Activated T-helper 9 cell treated with anti-CD3 and anti-CD28 coated beads, Interleukin-2, amount 50 U/mL, for 16 hours (primary cell): ENCODE measurements at regions not wholly inside any gene's neighbourhood (a gene's known extent, or its start where the extent isn't known, plus 50 kb on each side); places are given as distances from the start of the nearest gene placed in this dataset.

Experiments
- DNase-seq: peaks from one replicate; pipeline ENCODE4 v3.0.0-alpha.2; 2020; ENCODE audit warnings: low read depth

DNA sequence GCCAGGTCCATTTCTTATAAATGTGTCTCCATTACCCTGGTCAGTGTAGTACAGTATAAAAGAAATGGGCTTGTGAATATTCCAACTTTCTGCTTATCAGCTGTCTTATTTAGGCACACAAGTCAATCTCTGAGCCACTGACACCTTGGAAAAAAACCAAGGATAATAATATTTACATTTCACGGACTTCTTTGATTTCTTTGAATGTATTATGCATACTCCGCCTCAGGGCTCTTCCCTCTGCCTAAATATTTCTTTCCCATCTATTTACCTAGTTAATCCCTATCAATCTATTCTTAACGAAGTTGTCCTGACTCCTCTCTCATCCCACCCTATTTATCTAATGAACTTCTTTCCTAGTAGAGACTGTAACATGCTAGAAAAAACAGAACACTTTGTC lies 253.8 kb downstream of the CRPPA start:
- no peak for DNase-seq

DNA sequence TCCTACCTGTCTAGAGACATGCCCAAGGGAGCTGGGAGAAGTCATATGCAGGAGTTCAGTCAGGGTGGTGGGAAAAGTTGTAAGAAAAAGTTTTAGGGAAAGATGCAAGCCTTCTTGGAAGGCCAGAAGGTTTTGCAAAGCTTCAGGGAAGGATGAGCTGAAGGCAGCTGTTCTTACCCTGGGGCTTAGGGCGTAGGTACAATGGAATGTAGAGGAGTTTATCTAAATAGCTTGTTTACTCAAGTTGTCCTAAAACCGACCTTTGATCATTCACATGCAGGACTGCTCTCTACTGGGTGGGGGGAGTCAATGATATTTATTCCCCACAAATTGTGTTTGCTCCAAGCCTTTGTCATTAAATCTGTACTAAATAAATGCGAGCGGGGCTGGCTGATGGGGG lies 277.0 kb downstream of the CRPPA start:
- DNase-seq, result no peak

DNA sequence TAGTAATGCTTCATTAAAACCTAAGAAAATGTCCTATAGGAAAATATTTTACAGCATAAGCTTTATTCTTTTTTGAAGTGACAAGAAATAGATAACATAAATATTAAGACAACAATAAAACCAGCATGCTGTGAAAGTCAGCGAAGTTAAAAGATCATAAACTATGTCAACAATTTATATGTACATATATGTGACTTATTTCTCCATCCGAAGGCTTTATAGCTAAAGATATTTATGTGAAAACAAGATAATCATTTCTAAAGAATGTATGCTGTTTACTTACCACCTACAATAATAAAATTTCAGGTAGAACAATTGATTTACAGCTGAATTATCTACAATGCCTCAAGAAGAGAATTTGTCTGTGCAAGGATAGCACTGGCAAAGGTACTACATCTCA lies 283.4 kb downstream of the CRPPA start:
- DNase-seq, result no peak

DNA sequence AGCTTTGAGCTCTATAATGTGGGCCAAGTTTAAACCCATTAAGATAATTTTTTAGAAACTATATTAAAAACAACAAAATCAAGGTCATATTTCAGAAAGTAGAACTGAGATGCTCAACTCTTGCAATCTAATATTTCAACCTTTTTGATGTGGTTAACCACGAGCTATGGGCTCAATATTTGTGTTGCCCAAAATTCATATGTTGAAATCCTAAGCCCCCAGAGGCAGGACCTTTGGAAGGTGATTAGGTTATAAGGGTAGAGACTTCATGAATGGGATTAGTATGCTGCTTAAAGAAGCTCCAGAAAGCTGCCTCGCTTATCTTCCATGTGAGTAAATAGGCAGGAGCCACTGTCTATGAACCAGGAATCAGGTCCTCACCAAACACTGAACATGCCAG lies 284.4 kb downstream of the CRPPA start:
- DNase-seq, result no peak

DNA sequence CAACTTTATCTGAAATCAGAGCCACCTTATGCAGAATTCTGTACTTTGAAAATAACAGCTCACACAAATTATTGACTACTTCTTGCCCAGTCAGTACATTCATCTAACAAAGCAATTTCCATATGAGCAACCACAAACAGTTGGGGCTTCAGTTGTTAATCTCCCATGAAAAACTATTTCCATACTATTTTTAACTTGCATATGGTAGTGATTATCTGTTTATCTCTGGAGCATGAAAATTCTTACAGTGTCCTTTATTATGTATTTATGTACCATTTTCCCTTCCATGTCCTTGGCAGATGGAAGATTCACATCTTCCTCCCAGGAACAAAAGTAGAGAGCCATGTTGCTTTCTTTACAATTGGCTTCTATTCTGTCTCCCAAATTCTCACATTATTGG lies 285.7 kb downstream of the CRPPA start:
- no peak for DNase-seq

DNA sequence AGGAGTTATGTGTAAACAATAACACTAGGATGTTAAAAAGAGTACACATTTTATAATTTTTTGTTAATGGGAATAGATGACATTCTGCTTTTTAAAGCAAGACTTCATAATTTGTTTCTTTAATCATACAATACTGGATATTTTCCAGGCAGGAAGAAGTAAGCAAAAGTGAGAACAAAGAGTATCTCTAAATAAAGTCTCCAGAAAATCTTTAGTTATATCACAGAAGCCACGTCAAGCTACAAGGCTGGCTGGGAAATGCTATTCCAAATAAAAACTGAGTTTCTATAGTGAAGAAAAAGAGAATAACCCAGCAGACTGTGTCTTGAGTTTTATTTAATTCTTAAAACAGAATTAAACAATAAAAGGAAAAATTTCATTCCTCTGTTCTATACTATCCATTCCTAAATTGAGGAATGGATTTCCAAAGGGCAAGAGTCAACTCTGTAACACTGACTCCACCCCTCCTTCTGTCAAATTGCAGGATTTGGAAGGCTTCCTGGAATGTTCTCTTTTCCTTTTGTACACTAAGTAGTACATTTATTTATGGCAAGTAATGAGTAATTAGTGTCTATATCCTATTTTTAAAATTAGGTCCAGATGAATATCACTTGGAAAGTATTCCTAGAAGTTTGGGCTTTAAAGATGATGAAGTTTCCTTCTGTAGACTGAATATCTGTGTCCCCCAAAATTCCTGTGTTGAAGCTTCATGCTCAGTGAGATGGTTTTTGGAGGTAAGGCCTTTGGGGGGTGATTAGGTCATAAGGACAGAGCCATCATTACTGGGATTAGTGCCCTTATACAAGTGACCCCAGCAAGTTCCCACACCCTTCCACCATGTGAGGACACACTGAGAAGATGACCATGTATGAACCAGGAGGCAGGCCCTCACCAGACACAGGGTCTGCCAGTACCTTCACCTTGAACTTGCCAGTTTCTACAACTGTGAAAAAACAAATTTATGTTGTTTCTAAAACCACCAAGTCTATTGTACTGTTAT lies 290.9 kb downstream of the CRPPA start:
- DNase-seq, result no peak

DNA sequence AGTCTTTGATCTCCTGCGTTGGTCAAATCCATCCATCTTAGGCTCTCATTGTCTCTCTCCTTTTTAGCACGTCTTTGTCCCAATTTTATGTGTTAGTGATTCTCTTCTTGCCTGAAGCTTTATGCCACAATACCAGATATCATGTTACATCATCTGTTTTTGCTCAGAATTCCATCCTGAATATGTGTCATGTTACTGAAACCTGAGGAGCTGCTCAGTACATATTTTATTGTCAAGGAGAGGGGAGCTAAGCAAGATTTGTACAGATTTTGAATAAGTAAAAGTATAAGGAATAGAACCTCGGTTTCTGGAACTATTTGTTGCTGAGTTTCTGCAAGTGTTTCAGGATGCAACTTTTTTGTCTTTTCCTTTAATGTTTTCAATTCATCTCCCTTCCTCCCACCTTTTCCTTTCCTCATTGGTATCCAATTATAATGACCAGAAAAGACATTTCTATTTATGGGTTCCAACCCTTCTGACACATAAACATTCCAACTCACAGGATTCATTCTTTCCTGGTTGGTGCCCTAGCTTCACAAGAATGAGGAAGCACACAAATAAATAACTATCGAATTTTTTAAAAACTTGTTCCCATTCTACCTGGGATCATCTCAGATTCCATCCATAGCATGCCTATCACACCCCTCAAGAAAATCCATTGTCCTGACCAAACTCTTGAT lies 291.8 kb downstream of the CRPPA start:
- DNase-seq, result no peak

DNA sequence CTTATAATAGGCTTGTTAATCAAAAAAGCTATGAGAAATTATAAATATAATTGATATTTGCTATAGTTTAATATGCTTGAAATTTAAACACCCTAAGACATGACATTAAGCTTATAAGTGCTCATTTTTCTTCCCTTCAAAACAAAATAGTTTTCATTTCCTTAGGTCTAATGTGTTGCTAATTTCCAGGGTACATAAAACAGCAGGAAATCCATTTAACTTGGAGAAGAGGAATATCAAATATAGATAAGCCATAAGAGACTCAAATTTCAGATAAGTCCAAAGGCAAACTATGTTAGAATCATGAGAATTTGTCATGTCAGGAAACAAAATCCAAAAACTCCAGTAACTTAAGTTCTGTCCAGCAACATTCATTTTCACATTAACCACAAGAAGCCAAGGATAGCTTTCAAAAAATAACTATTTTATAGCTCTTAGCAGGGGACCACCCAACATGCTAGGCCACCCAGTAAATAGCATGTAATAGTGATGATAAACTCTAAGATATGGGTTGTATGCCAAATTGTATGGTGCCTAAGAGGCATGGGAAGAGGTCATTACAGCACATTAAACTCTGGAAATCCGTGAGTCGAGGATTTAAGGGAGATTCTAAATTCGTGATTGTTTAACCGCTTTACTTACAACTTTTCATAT lies 298.1 kb downstream of the CRPPA start:
- no peak for DNase-seq

DNA sequence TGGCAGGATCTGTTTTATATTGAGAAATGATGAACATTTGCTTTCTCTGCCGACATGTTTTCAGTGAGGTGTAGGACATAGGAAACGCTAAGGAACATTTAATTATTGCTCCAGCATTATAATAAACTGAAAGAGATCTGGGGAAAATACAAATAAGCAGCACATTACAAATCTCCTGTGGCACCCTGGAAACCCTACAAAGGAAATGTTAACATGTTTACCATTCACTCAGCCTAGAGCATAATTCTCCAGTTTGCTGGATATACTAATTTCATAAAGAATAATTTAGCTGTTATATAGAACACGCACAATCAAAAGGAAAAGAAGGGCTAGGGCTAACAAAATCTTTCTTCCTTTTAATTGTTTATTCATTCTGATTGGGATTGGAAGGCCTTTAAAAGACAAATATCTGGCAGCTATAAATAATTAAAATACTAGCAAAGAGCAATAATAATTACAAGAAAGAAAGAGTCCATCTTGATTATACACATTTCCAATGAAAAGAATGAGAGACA lies 299.4 kb downstream of the CRPPA start:
- no peak for DNase-seq

DNA sequence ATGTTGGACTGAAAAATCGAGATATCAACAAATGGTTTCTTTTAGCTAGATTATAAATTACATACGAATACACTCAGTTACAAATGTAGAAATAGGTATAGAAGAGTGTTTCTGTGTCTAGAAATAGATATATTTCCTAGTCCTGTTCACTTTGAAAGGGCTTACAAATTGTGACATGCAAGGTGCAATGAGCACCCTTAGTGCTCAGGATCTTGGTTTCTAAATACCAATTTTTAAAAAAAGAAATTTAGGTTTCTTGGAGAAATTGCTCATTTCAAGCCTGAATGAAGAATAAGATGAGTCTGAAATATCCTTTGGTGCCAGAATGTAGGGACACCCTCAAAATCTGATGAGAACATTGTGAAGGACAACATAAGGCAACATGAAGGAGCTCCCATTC lies 306.0 kb downstream of the CRPPA start:
- DNase-seq, result no peak

DNA sequence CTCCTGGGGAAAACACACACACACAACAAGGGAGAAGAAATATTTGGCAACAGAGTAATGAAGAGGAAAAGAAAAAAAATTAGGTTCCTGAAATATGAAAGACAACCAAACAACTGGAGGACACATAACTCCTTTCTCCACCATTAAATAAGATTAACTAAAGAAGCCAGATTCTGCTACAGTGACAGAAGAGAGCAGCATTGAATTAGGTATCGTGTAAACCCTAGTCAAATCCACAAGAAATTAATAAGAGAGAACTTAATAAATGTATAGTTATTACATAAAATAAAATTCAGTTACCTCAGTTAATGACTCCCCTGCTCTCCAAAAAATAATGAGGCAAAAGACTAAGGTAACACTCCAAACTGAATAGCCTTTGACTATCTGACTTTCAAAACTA lies 306.7 kb downstream of the CRPPA start:
- no peak for DNase-seq

DNA sequence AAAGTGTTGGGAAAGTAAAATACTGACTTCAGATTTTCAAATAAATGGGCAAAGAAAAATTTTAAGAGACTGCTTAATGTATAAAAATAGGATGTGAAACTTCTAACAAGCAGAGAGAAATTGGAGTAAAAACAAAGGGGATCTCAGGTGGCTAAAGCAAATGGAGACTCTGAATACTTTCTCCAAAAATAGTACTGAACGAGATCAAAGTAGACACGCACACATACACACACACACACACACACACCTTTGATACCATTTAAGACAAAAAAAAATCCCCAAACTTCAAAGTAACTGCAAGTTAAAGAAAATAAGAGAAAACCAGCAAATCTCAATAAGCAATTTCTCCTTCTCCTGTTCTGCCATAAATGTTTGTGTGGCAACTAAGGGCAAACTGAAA lies 307.3 kb downstream of the CRPPA start:
- DNase-seq, result no peak

DNA sequence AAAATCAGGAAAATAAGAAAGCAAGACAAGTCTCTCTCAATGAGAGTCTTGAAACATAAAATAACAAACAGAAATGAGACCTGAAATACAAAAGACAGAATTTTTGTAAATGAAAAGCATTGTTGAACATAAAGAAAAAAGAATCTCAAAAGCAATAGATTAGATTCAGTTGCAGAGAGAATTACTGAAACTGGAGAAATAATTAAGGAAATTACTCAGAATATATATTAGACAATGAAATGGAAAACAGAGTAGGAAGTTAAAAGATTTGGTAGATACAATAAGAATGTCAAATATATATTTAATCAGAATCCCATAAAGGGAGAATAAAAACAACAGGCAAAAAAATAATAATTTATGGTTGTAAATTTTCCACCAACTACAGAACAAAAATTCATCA lies 308.3 kb downstream of the CRPPA start:
- DNase-seq, result no peak

DNA sequence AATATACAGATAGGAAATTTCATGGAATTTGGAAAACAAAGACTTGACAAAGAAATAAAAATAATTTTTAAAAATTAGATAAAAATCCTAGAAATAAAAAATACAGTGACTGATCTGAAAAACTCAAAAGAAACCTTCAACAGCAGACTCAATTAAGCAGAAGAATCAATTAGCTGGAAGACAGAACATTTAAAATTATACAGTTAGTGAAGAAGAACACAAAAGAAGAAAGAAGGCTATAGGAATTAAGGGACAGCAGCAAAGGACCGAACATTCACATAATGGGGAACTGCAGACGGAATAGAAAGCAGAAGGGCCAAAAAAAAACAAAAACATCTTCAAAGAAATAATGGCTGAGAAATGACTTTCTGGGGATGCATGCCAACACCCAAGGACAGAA lies 314.5 kb downstream of the CRPPA start:
- DNase-seq, result no peak

DNA sequence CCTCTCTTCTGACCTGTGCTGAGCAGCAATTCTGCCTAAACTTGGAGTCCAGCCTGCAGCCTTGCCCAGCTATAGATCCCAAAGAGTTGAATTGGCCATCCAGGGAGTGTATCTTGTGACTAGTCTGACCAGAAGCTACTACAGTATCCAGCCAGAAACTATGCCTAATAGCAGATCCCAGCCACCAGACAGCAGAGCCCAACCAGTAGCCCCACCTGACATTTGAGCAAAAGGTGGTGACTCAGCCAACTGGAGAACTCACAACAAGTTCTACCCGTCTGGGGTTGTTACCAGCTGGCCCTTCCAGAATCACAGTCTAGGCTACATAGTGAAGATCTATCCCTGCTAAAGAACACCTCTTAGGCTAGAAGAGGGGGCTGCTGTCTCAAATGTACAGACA lies 315.0 kb downstream of the CRPPA start:
- DNase-seq, result no peak

DNA sequence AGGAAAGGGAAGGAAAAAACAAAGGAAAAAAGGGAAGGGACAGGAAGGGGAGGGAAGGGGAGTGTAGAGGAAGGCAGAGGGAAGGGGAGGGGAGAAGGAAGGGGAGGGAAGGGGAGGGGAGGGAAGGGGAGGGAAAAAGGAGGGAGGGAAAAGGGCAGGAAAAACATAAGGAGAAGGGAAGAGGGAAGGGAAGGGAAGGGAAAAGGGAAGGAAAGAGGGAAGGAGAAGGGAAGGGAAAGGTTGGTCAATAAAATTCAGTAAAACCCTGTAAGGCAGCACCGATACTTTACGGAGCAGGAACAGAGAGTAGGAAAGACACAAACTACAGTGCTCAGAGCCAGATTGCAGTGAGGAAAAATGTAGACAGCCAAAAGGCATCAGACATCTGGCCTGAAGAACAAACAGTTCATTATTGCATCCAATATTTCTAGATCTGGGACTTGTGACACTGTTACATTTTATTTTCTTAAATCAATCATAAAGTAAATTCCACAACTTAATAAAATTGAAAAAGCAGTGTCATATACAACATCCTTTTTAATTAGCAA lies 322.0 kb downstream of the CRPPA start:
- no peak for DNase-seq

DNA sequence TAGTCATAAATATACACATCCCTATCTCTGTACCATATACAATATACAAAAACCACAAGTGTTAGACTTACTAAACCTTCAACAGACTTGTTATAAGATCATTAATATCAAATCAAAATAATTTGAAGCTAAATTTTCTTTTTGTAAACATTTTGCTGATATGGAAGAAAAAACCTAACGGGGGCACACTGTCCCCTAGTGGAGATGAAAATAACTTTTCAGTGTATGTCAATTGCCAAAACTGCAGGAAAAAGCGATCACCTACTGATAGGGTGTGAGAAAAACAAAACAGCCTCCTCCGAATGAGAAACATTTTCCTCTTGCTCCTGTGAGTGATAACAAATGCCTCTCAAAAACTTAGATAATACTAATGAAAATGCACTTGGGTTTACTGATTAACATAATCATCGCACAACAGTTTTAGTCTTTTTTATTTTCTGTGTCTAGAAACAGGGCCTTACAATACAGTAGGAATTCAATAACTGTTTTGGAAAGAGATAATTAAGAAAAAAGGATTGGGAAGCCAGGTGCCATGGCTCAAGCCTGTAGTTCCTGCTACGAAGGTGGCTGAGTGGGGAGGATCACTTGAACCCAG lies 322.7 kb downstream of the CRPPA start:
- no peak for DNase-seq

DNA sequence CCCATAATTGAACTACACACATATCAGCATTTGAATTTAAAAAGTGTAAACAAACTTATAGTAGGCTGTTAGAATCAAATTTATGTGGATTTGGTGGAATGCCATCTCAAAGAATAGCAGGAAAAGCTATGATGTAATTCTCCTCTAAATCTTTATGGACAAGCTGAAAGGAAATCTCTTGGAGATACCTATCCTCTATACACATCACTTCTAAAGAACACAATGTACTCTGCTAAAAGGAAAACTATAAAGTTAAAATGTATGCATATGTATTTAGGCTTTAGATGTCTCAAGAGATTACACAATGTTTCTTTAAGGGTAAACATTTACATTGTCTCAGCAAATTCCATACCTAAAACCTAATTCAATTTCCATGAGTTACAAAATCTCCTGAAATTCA lies 323.3 kb downstream of the CRPPA start:
- DNase-seq, result no peak

DNA sequence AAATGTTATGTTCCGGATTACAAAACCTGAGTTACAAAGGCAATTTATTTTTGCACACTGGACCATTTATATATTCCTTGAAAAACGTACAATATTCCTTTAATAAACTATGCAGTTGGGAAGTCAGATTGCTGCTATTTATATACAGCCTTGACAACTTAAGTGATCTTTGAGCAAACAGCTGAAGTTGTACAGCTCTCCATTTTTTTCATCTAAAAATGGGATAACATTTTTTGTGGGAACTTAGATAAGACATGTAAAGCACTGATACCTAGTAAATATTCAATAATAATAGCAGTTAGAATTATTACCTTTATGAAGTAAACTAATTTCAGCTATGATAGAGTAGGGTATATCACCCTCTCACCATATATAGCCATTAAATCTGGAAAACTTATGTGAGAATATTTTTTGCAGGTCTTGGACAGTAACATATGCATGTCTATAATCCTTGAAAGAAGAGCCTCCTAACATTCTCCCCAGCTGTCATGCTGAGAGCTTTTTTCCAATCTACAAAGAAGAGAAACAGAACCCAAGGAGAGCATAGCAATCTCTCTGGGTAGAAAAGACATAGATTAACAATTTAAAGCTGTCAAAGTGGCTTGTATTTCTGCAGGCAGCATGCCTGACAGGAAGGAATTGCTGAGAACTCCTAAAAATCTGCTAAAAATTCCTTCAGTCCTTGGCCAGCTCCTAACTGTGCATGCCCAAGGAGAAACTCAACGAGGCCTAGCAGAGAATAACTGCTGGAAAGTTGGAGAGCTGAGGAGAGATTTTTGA lies 326.0 kb downstream of the CRPPA start:
- DNase-seq, result no peak

DNA sequence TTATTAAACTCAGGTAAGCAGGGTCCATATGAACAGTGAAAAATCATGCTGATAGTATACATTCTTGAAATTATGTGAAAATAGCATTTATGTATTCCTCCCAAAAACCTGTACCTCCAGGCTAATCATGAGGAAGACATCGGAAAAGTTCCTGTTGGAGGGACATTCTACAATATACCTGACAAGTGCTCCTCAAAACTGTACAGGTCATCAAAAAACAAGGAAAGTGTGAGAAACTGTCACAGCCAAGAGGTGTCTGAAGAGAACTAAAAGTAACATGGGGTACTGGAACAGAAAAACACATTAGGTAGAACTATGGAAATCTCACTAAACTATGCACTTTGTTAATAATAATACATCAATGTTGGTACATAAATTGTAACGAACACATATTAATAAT lies 326.7 kb downstream of the CRPPA start:
- no peak for DNase-seq

DNA sequence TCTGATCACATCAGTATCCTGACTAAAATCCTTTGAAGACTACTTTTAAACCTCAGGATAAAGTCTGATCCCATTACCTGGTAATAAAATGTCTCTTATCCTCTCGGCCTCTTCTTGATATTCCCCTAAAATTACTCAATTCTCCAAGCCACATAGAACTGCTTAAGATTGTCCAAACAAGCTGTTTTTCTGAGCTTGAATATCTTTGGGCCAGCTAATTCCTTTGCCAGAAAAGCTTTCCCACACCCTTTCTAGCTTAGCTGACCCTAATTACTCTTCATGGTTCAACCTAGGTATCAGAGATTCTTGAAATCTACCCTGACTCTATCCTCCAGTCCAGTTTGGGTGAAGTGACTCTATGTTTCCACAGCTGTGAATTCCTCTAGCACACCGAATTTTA lies 328.6 kb downstream of the CRPPA start:
- no peak for DNase-seq
